Lung (tissue), 11 donors: ENCODE measurements at regions not wholly inside any gene's neighbourhood (a gene's known extent, or its start where the extent isn't known, plus 50 kb on each side); places are given as distances from the start of the nearest gene placed in this dataset.
"Not testable (repeated sequence)": the region's sequence is repeated elsewhere in the genome, so short reads cannot be mapped to it uniquely, and the experiment has no call there.

Experiments used
- ATAC-seq: fragments of 200-7000 bp; cut with Tn5 transposase; one replicate; pipeline ENCODE4 v1.9.1; 2020; ENCODE audit warnings: moderate number of reproducible peaks; ENCODE audit not compliant: insufficient read depth, low FRiP score
- DNase-seq, 3 donors: peaks; one replicate each; pipeline ENCODE4 v3.0.0-alpha.2; 2013 to 2017
- H3K27ac ChIP-seq, 2 donors: one replicate each; pipeline ENCODE4 v1.5.1; 2013; ENCODE audit warnings: mild to moderate bottlenecking in 2 of 2, moderate library complexity in 2 of 2, control low read depth in 1 of 2, inconsistent platforms in 1 of 2, low read depth in 1 of 2, low read length in 1 of 2
- H3K27me3 ChIP-seq, 3 donors: one replicate each; pipeline ENCODE4 v1.5.1; 2013; ENCODE audit warnings: low read length in 2 of 3; ENCODE audit not compliant: control insufficient read depth in 3 of 3, insufficient read depth in 3 of 3
- H3K36me3 ChIP-seq, 4 donors: one replicate each; pipeline ENCODE4 v1.5.1; 2013; ENCODE audit warnings: low read length in 4 of 4, mild to moderate bottlenecking in 1 of 4, moderate library complexity in 1 of 4; ENCODE audit not compliant: control insufficient read depth in 4 of 4, insufficient read depth in 4 of 4
- H3K4me1 ChIP-seq, 5 donors: one replicate each; pipeline ENCODE4 v1.5.1; 2013; ENCODE audit warnings: low read length in 5 of 5, mild to moderate bottlenecking in 2 of 5, moderate library complexity in 1 of 5; ENCODE audit not compliant: control insufficient read depth in 5 of 5, insufficient read depth in 5 of 5
- H3K4me3 ChIP-seq: one replicate; pipeline ENCODE4 v1.5.1; 2013; ENCODE audit warnings: mild to moderate bottlenecking, control low read depth, moderate library complexity
- H3K9ac ChIP-seq, 2 donors: one replicate each; pipeline ENCODE4 v1.5.1; 2013; ENCODE audit warnings: low read length in 2 of 2, control low read depth in 1 of 2; ENCODE audit not compliant: insufficient read depth in 1 of 2
- H3K9me3 ChIP-seq, 4 donors: one replicate each; pipeline ENCODE4 v1.5.1; 2013; ENCODE audit warnings: low read length in 3 of 4, mild to moderate bottlenecking in 1 of 4, moderate library complexity in 1 of 4; ENCODE audit not compliant: control insufficient read depth in 4 of 4, insufficient read depth in 3 of 4
- CTCF ChIP-seq: IDR thresholded peaks from 2 replicates; pipeline ENCODE4 v1.5.1; 2012; ENCODE audit warnings: mild to moderate bottlenecking; ENCODE audit errors: control extremely low read depth, extremely low read depth
- WGBS, 2 donors: extraction: QIAGEN DNeasy Blood & Tissue Kit; methylation state at CpG; one replicate each; pipeline ENCODE4 v1.1.7; 2013; 5-methylcytosine and 5-hydroxymethylcytosine counted together
- donor health status: control.
- donor health status: control.
- donor health status: Bipolar disorder and iron deficiency.
- donor health status: healthy.
- donor health status: DM: yes; HTN: yes; CAD: no.

GRCh38 chr1:99506631-99507030, 139.3 kb upstream of the PALMD start:
- 78 to 85% methylated on average over 2 of the region's 2 CpGs for WGBS, 2 donors
- Histone ChIP-seq H3K4me3 (no peak overlapping the region), H3K9ac (no peak overlapping the region), H3K27me3 (no peaks in the 10 kb centered on the region), H3K4me1 (no peaks in the 10 kb centered on the region), H3K36me3 (no peaks in the 10 kb centered on the region), H3K9me3 (peaks cover 0 to 4% (median 0%) of the 10 kb centered on the region in 4 donors), H3K27ac (no peak overlapping the region)
- ATAC-seq, result no peak
- no peak for TF ChIP-seq CTCF
- DNase-seq, result no peak

GRCh38 chr1:99507446-99507845, 138.5 kb upstream of the PALMD start:
- WGBS, 2 donors, result 96 to 97% methylated on average over 12 of the region's 12 CpGs

GRCh38 chr1:99507906-99508732, 137.8 kb upstream of the PALMD start:
- H3K4me3 ChIP-seq, result no peak overlapping the region
- TF ChIP-seq CTCF, result no peak
- H3K36me3 ChIP-seq, result no peaks in the 10 kb centered on the region
- H3K27ac ChIP-seq, result no peak overlapping the region
- peaks cover 0 to 4% (median 0%) of the 10 kb centered on the region in 4 donors for H3K9me3 ChIP-seq
- no peak overlapping the region for H3K9ac ChIP-seq
- DNase-seq, result no peak
- H3K27me3 ChIP-seq, result no peaks in the 10 kb centered on the region
- no peak for ATAC-seq
- WGBS, 2 donors, result 96% methylated on average over 38 of the region's 38 CpGs
- no peaks in the 10 kb centered on the region for H3K4me1 ChIP-seq

More at GRCh38 chr1:99507446-99507845, 138.5 kb upstream of the PALMD start:
- not testable (repeated sequence) for DNase-seq, H3K27me3 ChIP-seq, H3K9me3 ChIP-seq, H3K36me3 ChIP-seq, H3K4me3 ChIP-seq, ATAC-seq, H3K9ac ChIP-seq, H3K4me1 ChIP-seq, H3K27ac ChIP-seq

- not testable (repeated sequence) for ATAC-seq, H3K27me3 ChIP-seq, H3K4me1 ChIP-seq, H3K9ac ChIP-seq, H3K36me3 ChIP-seq, H3K27ac ChIP-seq, DNase-seq, H3K9me3 ChIP-seq, H3K4me3 ChIP-seq
- 94 to 95% methylated on average over 23 to 24 of the region's 24 CpGs for WGBS, 2 donors
Measured at GRCh38 chr1:99508733-99509445, 137.0 kb upstream of the PALMD start.

GRCh38 chr1:99514823-99515552, 130.9 kb upstream of the PALMD start:
- H3K4me3 ChIP-seq, DNase-seq, H3K27me3 ChIP-seq, ATAC-seq, H3K36me3 ChIP-seq, H3K4me1 ChIP-seq, H3K9me3 ChIP-seq, H3K9ac ChIP-seq, H3K27ac ChIP-seq: not testable (repeated sequence)
- WGBS, 2 donors, result 80 to 87% methylated on average over 7 of the region's 8 CpGs
